GM12873 (cell line): ENCODE measurements at regions not wholly inside any gene's neighbourhood (a gene's known extent, or its start where the extent isn't known, plus 50 kb on each side); places are given as distances from the start of the nearest gene placed in this dataset.

Source experiments
- TF ChIP-seq, protein P1 (sequence below): IDR thresholded peaks from 2 replicates; pipeline ENCODE4 v1.5.1; 2012; ENCODE audit warnings: low read depth, mild to moderate bottlenecking, moderate library complexity, low read length, control low read depth; ENCODE audit not compliant: insufficient read depth; ENCODE audit errors: missing control alignments

DNA sequence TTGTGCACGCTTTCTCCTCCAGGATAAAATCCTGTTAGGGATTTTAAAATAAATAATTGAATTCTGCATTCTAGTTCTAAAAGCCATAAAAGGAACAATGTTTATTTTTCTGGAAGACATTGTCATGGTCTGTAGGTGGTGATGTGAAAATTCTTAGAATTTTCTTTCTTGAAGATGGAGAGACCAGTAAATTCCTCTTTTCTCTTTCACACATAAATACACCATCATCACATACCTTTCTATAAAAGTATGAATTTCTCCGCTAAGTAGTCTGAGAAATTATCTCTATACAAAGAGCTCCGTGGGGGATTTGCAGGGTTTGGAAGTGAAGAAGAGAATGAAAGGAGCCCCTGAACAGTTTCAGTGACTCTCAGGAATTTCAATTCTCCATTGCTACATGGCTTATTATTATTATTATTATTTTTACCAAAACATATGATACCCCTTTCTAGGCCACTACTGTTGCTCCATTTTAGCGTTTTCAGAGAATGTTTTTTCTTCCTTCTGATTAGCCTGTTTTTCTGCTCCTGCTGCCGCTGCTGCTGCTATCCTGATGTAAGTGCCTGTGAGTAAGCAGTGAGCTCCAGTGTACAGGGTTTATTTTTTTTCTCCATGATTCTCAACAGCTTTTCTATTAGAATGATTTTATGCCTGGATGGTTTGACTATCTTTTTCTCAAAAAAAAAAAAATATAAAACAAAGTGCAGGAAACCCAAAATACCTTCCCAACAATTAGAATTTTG lies 145.8 kb downstream of the SAMD5 start:
- TF ChIP-seq, protein P1, sequence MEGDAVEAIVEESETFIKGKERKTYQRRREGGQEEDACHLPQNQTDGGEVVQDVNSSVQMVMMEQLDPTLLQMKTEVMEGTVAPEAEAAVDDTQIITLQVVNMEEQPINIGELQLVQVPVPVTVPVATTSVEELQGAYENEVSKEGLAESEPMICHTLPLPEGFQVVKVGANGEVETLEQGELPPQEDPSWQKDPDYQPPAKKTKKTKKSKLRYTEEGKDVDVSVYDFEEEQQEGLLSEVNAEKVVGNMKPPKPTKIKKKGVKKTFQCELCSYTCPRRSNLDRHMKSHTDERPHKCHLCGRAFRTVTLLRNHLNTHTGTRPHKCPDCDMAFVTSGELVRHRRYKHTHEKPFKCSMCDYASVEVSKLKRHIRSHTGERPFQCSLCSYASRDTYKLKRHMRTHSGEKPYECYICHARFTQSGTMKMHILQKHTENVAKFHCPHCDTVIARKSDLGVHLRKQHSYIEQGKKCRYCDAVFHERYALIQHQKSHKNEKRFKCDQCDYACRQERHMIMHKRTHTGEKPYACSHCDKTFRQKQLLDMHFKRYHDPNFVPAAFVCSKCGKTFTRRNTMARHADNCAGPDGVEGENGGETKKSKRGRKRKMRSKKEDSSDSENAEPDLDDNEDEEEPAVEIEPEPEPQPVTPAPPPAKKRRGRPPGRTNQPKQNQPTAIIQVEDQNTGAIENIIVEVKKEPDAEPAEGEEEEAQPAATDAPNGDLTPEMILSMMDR, result no peak

- TF ChIP-seq, protein P1, result no peak
Observed at GRCh38 chr6:147660334-147661311, 152.1 kb downstream of the SAMD5 start.

DNA sequence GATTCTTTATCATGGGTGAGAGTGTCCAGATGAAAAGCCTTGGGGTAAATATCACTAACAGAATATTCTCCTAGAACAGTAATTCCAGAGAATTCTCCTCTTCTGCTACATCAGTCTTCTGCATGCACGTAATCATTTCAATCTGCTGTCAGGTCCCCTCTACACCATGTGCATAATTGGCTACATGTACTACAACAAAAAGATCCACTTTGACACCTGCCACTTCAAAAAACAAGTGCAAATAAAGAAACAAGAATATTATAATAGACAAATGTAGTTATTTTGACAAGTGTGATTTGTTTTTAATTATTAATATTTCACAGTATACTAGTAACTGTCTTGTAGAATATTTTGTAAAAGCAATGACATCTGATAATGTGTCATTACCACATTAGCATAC lies 154.2 kb downstream of the SAMD5 start:
- TF ChIP-seq, protein P1, result no peak

DNA sequence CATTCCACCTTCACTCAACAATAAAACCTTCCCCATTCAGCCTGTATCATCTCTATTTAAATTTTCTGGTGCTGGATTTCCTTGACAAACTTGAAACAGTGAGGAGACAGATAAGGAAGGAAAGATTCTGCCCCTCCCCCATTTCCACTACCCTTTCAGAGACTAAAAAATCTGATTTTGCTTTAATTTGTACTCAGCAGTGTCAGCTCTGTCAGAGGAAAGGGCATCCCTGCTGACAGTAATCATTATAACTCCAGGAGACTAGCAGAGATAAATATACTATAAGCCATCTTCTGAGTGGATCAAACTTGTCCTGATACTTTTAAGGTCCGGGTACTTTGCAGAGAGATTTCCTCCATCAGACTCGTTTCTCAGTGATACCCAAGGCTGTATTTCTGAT lies 155.6 kb downstream of the SAMD5 start:
- TF ChIP-seq, protein P1, result no peak

GRCh38 chr6:147666255-147666654 lies 157.8 kb downstream of the SAMD5 start:
- TF ChIP-seq, protein P1, result no peak

- TF ChIP-seq, protein P1, result no peak
Observed at GRCh38 chr6:147667082-147667481, 158.6 kb downstream of the SAMD5 start.

GRCh38 chr6:147674099-147674498 lies 165.6 kb downstream of the SAMD5 start:
- TF ChIP-seq, protein P1, result no peak
